ENCODE measurements at regions not wholly inside any gene's neighbourhood (a gene's known extent, or its start where the extent isn't known, plus 50 kb on each side); places are given as distances from the start of the nearest gene placed in this dataset.

DNA sequence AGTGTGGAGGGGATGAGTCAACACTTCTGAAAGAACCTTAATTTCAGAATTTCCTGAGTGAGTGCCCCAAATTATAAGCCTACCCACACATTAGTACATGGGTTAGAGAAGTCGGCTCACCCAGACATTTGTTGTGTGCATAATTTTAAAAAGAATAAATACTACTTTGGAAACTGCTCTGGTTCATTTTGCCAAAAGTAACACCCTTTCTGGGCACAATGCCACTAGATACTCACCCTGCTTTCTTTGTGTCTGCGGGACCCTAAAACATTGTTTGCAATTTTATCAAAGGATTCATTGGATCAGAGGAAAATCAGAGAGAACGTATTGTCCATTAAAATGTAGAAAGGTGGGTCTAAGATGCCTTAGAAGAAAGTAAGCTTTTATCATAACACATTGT, 245.5 kb upstream of the NRP1 start:
- H3K36me3 ChIP-seq: no peaks in the 10 kb centered on the region
- no peaks in the 10 kb centered on the region for H3K9me3 ChIP-seq
- no peak overlapping the region for H3K27ac ChIP-seq
- TF ChIP-seq CTCF (IDR thresholded peaks at IDR 0.05): no peak
- no peaks in the 10 kb centered on the region for H3K4me1 ChIP-seq
- no peak overlapping the region for H3K4me3 ChIP-seq
- no peaks in the 10 kb centered on the region for H3K27me3 ChIP-seq
- intact Hi-C loops (cut with DNase I; ENCODE audit: low total_unique reads): no loop called here
- no peak for DNase-seq

DNA sequence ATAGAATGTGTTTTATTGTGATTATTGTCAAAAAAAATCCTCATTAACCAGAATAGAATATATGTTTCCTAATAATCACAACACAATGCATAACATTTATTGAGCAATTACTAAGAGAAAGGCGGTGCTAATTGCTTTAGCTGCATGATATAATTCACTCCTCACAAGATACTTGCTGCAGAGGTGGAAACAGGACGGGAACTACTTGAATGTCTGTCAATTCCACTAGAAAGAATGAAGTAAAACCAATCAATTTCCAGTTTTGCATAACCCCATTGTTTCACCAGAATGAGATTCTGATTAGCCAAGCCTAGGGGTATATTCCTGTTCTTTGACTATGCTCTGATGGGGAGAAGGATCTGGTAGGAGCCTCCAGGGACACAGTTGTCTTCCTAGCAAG, 239.1 kb upstream of the NRP1 start:
- Histone ChIP-seq H3K4me3 (no peak overlapping the region), H3K36me3 (no peaks in the 10 kb centered on the region), H3K27me3 (no peaks in the 10 kb centered on the region), H3K27ac (no peak overlapping the region), H3K9me3 (no peaks in the 10 kb centered on the region), H3K4me1 (no peaks in the 10 kb centered on the region)
- intact Hi-C loops (cut with DNase I; ENCODE audit: low total_unique reads): no loop called here
- TF ChIP-seq CTCF (IDR thresholded peaks at IDR 0.05): no peak
- no peak for DNase-seq

- Histone ChIP-seq H3K27ac (no peak overlapping the region), H3K4me1 (no peaks in the 10 kb centered on the region), H3K36me3 (no peaks in the 10 kb centered on the region), H3K27me3 (no peaks in the 10 kb centered on the region), H3K4me3 (no peak overlapping the region), H3K9me3 (no peaks in the 10 kb centered on the region)
- no peak for DNase-seq
- intact Hi-C loops (cut with DNase I; ENCODE audit: low total_unique reads): no loop called here
- no peak for TF ChIP-seq CTCF (IDR thresholded peaks at IDR 0.05)
Measured at GRCh38 chr10:33571616-33572015, 237.1 kb upstream of the NRP1 start.

DNA sequence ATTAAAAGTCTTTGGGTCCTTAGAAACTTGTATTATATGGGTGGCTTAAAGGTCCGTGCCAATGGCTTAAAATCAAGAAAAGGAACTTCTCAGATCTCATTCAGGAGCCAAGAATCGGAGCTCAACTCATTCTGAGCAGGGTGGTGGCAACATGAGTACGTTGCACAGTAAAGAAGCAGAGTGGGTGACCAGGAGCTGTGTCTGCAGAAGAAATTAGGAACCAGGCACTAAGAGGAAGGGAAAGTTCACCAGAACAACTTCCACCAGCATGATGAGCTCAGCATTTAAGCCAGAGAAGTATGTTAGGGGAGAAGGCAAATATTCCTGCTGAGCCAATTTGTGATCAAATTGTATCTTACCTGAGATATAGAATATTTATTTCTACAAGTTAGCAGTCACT, 236.0 kb upstream of the NRP1 start:
- Histone ChIP-seq H3K27ac (no peak overlapping the region), H3K27me3 (no peaks in the 10 kb centered on the region), H3K4me1 (no peaks in the 10 kb centered on the region), H3K36me3 (no peaks in the 10 kb centered on the region), H3K4me3 (no peak overlapping the region), H3K9me3 (no peaks in the 10 kb centered on the region)
- peak in 1 of 2 donors; percentile 29 for DNase-seq
- intact Hi-C loops (cut with DNase I; ENCODE audit: low total_unique reads): no loop called here
- no peak for TF ChIP-seq CTCF (IDR thresholded peaks at IDR 0.05)

GRCh38 chr10:33569702-33570101, 235.2 kb upstream of the NRP1 start:
- no peaks in the 10 kb centered on the region for H3K27me3 ChIP-seq
- no peak for DNase-seq
- no peak overlapping the region for H3K27ac ChIP-seq
- no peaks in the 10 kb centered on the region for H3K4me1 ChIP-seq
- intact Hi-C loops (cut with DNase I; ENCODE audit: low total_unique reads): no loop called here
- no peak overlapping the region for H3K4me3 ChIP-seq
- TF ChIP-seq CTCF (IDR thresholded peaks at IDR 0.05): no peak
- H3K36me3 ChIP-seq: no peaks in the 10 kb centered on the region
- no peaks in the 10 kb centered on the region for H3K9me3 ChIP-seq

DNA sequence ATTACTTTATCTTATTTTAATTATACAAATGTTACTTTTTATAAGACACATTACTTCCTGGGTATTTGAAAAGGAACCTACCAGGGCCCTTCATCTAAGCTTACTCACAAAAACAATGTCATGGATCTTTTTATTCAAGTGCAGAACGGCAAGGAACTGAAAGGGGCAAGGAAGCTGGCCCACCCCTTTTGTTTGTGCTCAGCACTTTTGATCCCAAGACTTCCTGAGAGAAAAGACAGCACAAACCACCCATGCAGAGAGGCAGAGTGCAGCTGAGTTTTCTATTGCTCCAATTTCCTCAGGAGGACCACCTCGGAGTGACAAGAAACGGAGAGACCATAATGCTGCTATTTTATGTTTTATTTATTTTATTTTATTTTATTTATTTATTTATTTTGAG, 232.0 kb upstream of the NRP1 start:
- DNase-seq: no peak
- intact Hi-C loops (cut with DNase I; ENCODE audit: low total_unique reads): no loop called here
- Histone ChIP-seq H3K27me3 (no peaks in the 10 kb centered on the region), H3K9me3 (no peaks in the 10 kb centered on the region), H3K36me3 (no peaks in the 10 kb centered on the region), H3K4me3 (no peak overlapping the region), H3K4me1 (no peaks in the 10 kb centered on the region), H3K27ac (no peak overlapping the region)
- no peak for TF ChIP-seq CTCF (IDR thresholded peaks at IDR 0.05)

All from tibial artery (tissue), 4 donors.